ENCODE measurements at regions not wholly inside any gene's neighbourhood (a gene's known extent, or its start where the extent isn't known, plus 50 kb on each side); places are given as distances from the start of the nearest gene placed in this dataset.

DNA sequence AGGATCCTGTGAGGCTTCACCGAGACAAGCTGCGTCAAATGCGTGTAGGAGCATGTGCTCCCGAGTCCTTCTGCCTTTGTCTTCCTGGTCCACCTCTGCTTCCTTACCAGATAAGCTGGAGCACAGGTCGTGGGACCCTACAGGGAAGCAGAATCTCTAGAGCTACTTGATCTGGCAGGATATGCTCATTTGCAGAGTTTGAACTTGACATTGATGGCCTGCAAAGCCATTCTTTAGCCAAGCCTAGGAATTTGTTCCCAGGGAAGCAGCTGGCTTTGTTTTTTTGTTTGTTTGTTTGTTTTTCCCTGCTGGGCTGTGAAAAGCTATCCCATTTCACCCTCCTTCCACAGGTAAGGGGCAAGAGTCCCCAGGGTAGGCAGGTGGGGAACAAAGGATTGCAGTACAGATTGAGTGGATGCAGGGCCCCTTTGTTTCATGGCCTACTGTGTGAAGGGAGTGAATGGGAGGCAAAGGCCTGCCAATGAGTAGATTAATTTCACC, 200.0 kb upstream of the BMPER start:
- DNase-seq (ENCODE audit: low read depth, low spot score) (no peak), ATAC-seq (no peak)
- Histone ChIP-seq H3K27me3 (ENCODE audit: insufficient read depth, low read length) (no peaks in the 10 kb centered on the region), H3K79me2 (ENCODE audit: insufficient read depth, low read length) (no peaks in the 10 kb centered on the region), H3K4me3 (replicated peaks in 1 of 2; ENCODE audit: low read depth in 1 of 2, low read length in 2 of 2) (no peak overlapping the region), H3K4me2 (ENCODE audit: low read length) (no peak overlapping the region), H4K20me1 (ENCODE audit: insufficient read depth) (no peaks in the 10 kb centered on the region), H3K9me2 (ENCODE audit: insufficient read depth) (no peaks in the 10 kb centered on the region), H3K4me1 (ENCODE audit: control insufficient read depth in 1 of 2, insufficient read depth in 2 of 2, low read length in 2 of 2) (no peaks in the 10 kb centered on the region), H3K27ac (ENCODE audit: low read depth, low read length) (no peak overlapping the region), H3K9me3 (ENCODE audit: control insufficient read depth in 1 of 2, insufficient read depth in 1 of 2, low read depth in 1 of 2, low read length in 2 of 2) (no peaks in the 10 kb centered on the region; a peak in 1 of 4 replicates), H2AFZ (ENCODE audit: low read depth, low read length, poor library complexity, severe bottlenecking) (no peak overlapping the region), H3K36me3 (ENCODE audit: control insufficient read depth in 1 of 2, insufficient read depth in 2 of 2, low read length in 2 of 2) (no peaks in the 10 kb centered on the region), H3K9ac (ENCODE audit: low read length) (no peak overlapping the region)
- RAD21 ChIA-PET (ENCODE audit: low non-redundant PET in 1 of 2, low total read pairs in 2 of 2, uncharacterized antibody in 2 of 2, unreplicated experiment in 2 of 2): no interaction called here
- POLR2A ChIA-PET: no interaction called here
- intact Hi-C loops (cut with micrococcal nuclease): no loop called here
- BruUV-seq (replicated peaks): no TSS peak
- CTCF ChIA-PET: no interaction called here
- no peak for TF ChIP-seq JUND (IDR thresholded peaks at IDR 0.05)
- TF ChIP-seq, protein P1, sequence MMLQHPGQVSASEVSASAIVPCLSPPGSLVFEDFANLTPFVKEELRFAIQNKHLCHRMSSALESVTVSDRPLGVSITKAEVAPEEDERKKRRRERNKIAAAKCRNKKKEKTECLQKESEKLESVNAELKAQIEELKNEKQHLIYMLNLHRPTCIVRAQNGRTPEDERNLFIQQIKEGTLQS (IDR thresholded peaks at IDR 0.05): no peak
- no peak for TF ChIP-seq SIN3A (IDR thresholded peaks at IDR 0.05; ENCODE audit: low read depth)
- no peak for TF ChIP-seq ZFX (IDR thresholded peaks at IDR 0.05)
- no peak for TF ChIP-seq REST (IDR thresholded peaks at IDR 0.05; ENCODE audit: low read depth)
- TF ChIP-seq CEBPB (IDR thresholded peaks at IDR 0.05; ENCODE audit: low read depth): no peak
- no peak for TF ChIP-seq SP1 (IDR thresholded peaks at IDR 0.05; ENCODE audit: low read depth)

- intact Hi-C loops (cut with micrococcal nuclease): no loop called here
- Histone ChIP-seq H3K9me2 (ENCODE audit: insufficient read depth) (no peaks in the 10 kb centered on the region), H3K27ac (ENCODE audit: low read depth, low read length) (no peak overlapping the region), H3K36me3 (ENCODE audit: control insufficient read depth in 1 of 2, insufficient read depth in 2 of 2, low read length in 2 of 2) (no peaks in the 10 kb centered on the region), H4K20me1 (ENCODE audit: insufficient read depth) (no peaks in the 10 kb centered on the region), H3K27me3 (ENCODE audit: insufficient read depth, low read length) (no peaks in the 10 kb centered on the region), H2AFZ (ENCODE audit: low read depth, low read length, poor library complexity, severe bottlenecking) (no peak overlapping the region), H3K9ac (ENCODE audit: low read length) (no peak overlapping the region), H3K4me2 (ENCODE audit: low read length) (no peak overlapping the region), H3K4me1 (ENCODE audit: control insufficient read depth in 1 of 2, insufficient read depth in 2 of 2, low read length in 2 of 2) (no peaks in the 10 kb centered on the region), H3K9me3 (ENCODE audit: control insufficient read depth in 1 of 2, insufficient read depth in 1 of 2, low read depth in 1 of 2, low read length in 2 of 2) (no peaks in the 10 kb centered on the region; a peak in 1 of 4 replicates), H3K4me3 (replicated peaks in 1 of 2; ENCODE audit: low read depth in 1 of 2, low read length in 2 of 2) (no peak overlapping the region), H3K79me2 (ENCODE audit: insufficient read depth, low read length) (no peaks in the 10 kb centered on the region)
- POLR2A ChIA-PET: no interaction called here
- RAD21 ChIA-PET (ENCODE audit: low non-redundant PET in 1 of 2, low total read pairs in 2 of 2, uncharacterized antibody in 2 of 2, unreplicated experiment in 2 of 2): no interaction called here
- ATAC-seq: no peak
- no peak for DNase-seq (ENCODE audit: low read depth, low spot score)
- CTCF ChIA-PET: no interaction called here
- BruUV-seq (replicated peaks): no TSS peak
- no peak for TF ChIP-seq EZH2phosphoT487 (IDR thresholded peaks at IDR 0.05; ENCODE audit: borderline replicate concordance)
- TF ChIP-seq SIN3A (IDR thresholded peaks at IDR 0.05; ENCODE audit: low read depth): no peak
- TF ChIP-seq POLR2AphosphoS5 (IDR thresholded peaks at IDR 0.05; ENCODE audit: low read depth, low read length): no peak
- no peak for TF ChIP-seq CEBPB (IDR thresholded peaks at IDR 0.05; ENCODE audit: low read depth)
- TF ChIP-seq ELF1 (IDR thresholded peaks at IDR 0.05; ENCODE audit: borderline replicate concordance, low read depth): no peak
- no peak for TF ChIP-seq MAX (IDR thresholded peaks at IDR 0.05)
- TF ChIP-seq CTCF (IDR thresholded peaks at IDR 0.05 in 2 of 3, conservative IDR thresholded peaks at IDR 0.05 in 1 of 3; ENCODE audit: borderline replicate concordance in 1 of 3, insufficient read depth in 1 of 3, low read depth in 2 of 3, low read length in 2 of 3): no peak
- TF ChIP-seq FOSL1 (IDR thresholded peaks at IDR 0.05; ENCODE audit: low read depth): no peak
- no peak for TF ChIP-seq CBX3 (IDR thresholded peaks at IDR 0.05; ENCODE audit: low read depth)
- TF ChIP-seq EZH2 (IDR thresholded peaks at IDR 0.05): no peak
- TF ChIP-seq TCF7L2 (IDR thresholded peaks at IDR 0.05; ENCODE audit: borderline replicate concordance, extremely low read depth, insufficient read depth, insufficient read length): no peak
- no peak for TF ChIP-seq ZNF274 (IDR thresholded peaks at IDR 0.05; ENCODE audit: low read depth, low read length)
Measured at GRCh38 chr7:33706186-33706585, 199.2 kb upstream of the BMPER start.

Data from HCT116 (cell line).